OCI-LY7 (cell line): ENCODE measurements at regions not wholly inside any gene's neighbourhood (a gene's known extent, or its start where the extent isn't known, plus 50 kb on each side); places are given as distances from the start of the nearest gene placed in this dataset.

Experiments
- CTCF ChIP-seq: fragments of 200-600 bp; sonication (generic); conservative IDR thresholded peaks from 2 replicates; pipeline ENCODE4 v1.5.1; 2014; ENCODE audit warnings: mild to moderate bottlenecking, antibody characterized with exemption, low read length, moderate library complexity, mixed read lengths
- EZH2phosphoT487 ChIP-seq: fragments of 200-600 bp; sonication (generic); IDR thresholded peaks from 2 replicates; pipeline ENCODE4 v1.6.1; 2018; ENCODE audit warnings: low read depth, borderline replicate concordance, mild to moderate bottlenecking, mixed run types, antibody characterized with exemption, low read length, moderate library complexity, mixed read lengths

- TF ChIP-seq CTCF (no peak), EZH2phosphoT487 (no peak)
Measured at GRCh38 chr13:50586414-50587083, 256.9 kb downstream of the DLEU7 start.
